SK-N-SH treated with all-trans-retinoic acid at 6 μM for 48 hours (cell line): ENCODE measurements at regions not wholly inside any gene's neighbourhood (a gene's known extent, or its start where the extent isn't known, plus 50 kb on each side); places are given as distances from the start of the nearest gene placed in this dataset.

Experiments
- ATAC-seq: fragments of 200-7000 bp; cut with Tn5 transposase; 3 replicates; pipeline ENCODE4 v1.9.1; 2020; ENCODE audit warnings: mild to moderate bottlenecking, moderate library complexity
- ARNTL ChIP-seq: fragments of 450-650 bp; formaldehyde crosslinking; IDR thresholded peaks from 2 replicates; pipeline ENCODE4 v1.5.0; 2020; ENCODE audit warnings: low read depth, mild to moderate bottlenecking, moderate library complexity, borderline replicate concordance
- BACH2 ChIP-seq: fragments of 250-450 bp; sonication (Bioruptor Pico); IDR thresholded peaks from 2 replicates; pipeline ENCODE4 v1.9.0; 2021; ENCODE audit warnings: mild to moderate bottlenecking, borderline replicate concordance
- CSDC2 ChIP-seq: fragments of 250-450 bp; sonication (Bioruptor Pico); IDR thresholded peaks from 2 replicates; pipeline ENCODE4 v1.5.0; 2020; ENCODE audit warnings: mild to moderate bottlenecking, moderate library complexity
- GLIS3 ChIP-seq: fragments of 250-450 bp; sonication (Bioruptor Pico); IDR thresholded peaks from 2 replicates; pipeline ENCODE4 v1.5.0; 2020; ENCODE audit warnings: mild to moderate bottlenecking, moderate library complexity
- ISL1 ChIP-seq: fragments of 250-450 bp; sonication (Bioruptor Pico); IDR thresholded peaks from 2 replicates; pipeline ENCODE4 v2.1.2; 2022; ENCODE audit warnings: mild to moderate bottlenecking, moderate library complexity
- OSR1 ChIP-seq: fragments of 250-450 bp; sonication (Bioruptor Pico); IDR thresholded peaks from 2 replicates; pipeline ENCODE4 v1.8.0; 2022; ENCODE audit warnings: moderate library complexity, mild to moderate bottlenecking, inconsistent platforms
- PATZ1 ChIP-seq: fragments of 250-450 bp; sonication (Bioruptor Pico); IDR thresholded peaks from 2 replicates; pipeline ENCODE4 v1.8.0; 2020; ENCODE audit warnings: mild to moderate bottlenecking, moderate library complexity, borderline replicate concordance
- RARB ChIP-seq: fragments of 250-450 bp; sonication (Bioruptor Pico); IDR thresholded peaks from 2 replicates; pipeline ENCODE4 v1.8.0; 2021; ENCODE audit warnings: mild to moderate bottlenecking, moderate library complexity
- SNAI2 ChIP-seq: fragments of 250-450 bp; sonication (Bioruptor Pico); IDR thresholded peaks from 2 replicates; pipeline ENCODE4 v1.5.0; 2020; ENCODE audit warnings: mild to moderate bottlenecking, moderate library complexity
- TCF4 ChIP-seq: fragments of 250-450 bp; sonication (Bioruptor Pico); IDR thresholded peaks from 2 replicates; pipeline ENCODE4 v1.8.0; 2021; ENCODE audit warnings: mild to moderate bottlenecking, moderate library complexity, borderline replicate concordance
- TOX ChIP-seq: fragments of 250-450 bp; sonication (Bioruptor Pico); IDR thresholded peaks from 2 replicates; pipeline ENCODE4 v1.8.0; 2021; ENCODE audit warnings: mild to moderate bottlenecking, moderate library complexity, borderline replicate concordance
- TSHZ2 ChIP-seq: fragments of 250-450 bp; sonication (Bioruptor Pico); IDR thresholded peaks from 2 replicates; pipeline ENCODE4 v1.5.0; 2020; ENCODE audit warnings: mild to moderate bottlenecking, moderate library complexity
- ZC3H10 ChIP-seq: fragments of 250-450 bp; sonication (Bioruptor Pico); IDR thresholded peaks from 2 replicates; pipeline ENCODE4 v1.5.1; 2021; ENCODE audit warnings: mild to moderate bottlenecking, moderate library complexity
- ZFP3 ChIP-seq: fragments of 250-450 bp; sonication (Bioruptor Pico); IDR thresholded peaks from 2 replicates; pipeline ENCODE4 v1.5.0; 2020; ENCODE audit warnings: mild to moderate bottlenecking, moderate library complexity
- ZFP30 ChIP-seq: fragments of 450-650 bp; formaldehyde crosslinking; IDR thresholded peaks from 2 replicates; pipeline ENCODE4 v1.5.0; 2022; ENCODE audit warnings: mild to moderate bottlenecking, moderate library complexity
- ZNF565 ChIP-seq: fragments of 450-650 bp; formaldehyde crosslinking; conservative IDR thresholded peaks from 2 replicates; pipeline ENCODE4 v1.5.0; 2020; ENCODE audit warnings: low read depth, mild to moderate bottlenecking, moderate library complexity
- ZNF70 ChIP-seq: fragments of 450-650 bp; formaldehyde crosslinking; IDR thresholded peaks from 2 replicates; pipeline ENCODE4 v1.5.0; 2020; ENCODE audit warnings: mild to moderate bottlenecking, moderate library complexity
- ZNF8 ChIP-seq: fragments of 450-650 bp; formaldehyde crosslinking; IDR thresholded peaks from 2 replicates; pipeline ENCODE4 v1.5.0; 2020; ENCODE audit warnings: mild to moderate bottlenecking, moderate library complexity
- TF ChIP-seq, protein P1 (sequence below): fragments of 250-450 bp; sonication (Bioruptor Pico); IDR thresholded peaks from 2 replicates; pipeline ENCODE4 v1.5.1; 2020; ENCODE audit warnings: low read depth, mild to moderate bottlenecking, moderate library complexity
- TF ChIP-seq, protein P2 (sequence below): fragments of 250-450 bp; sonication (Bioruptor Pico); IDR thresholded peaks from 2 replicates; pipeline ENCODE4 v1.8.0; 2021; ENCODE audit warnings: low read depth, mild to moderate bottlenecking, moderate library complexity, borderline replicate concordance
- TF ChIP-seq, protein P3 (sequence below): fragments of 250-450 bp; sonication (Bioruptor Pico); IDR thresholded peaks from 2 replicates; pipeline ENCODE4 v1.5.1; 2021; ENCODE audit warnings: mild to moderate bottlenecking, moderate library complexity

- no peak for ATAC-seq
- TF ChIP-seq ARNTL (no peak), CSDC2 (CRISPR knock-in tag) (no peak), ZFP3 (CRISPR knock-in tag) (no peak), ZC3H10 (CRISPR knock-in tag) (no peak), BACH2 (no peak), SNAI2 (CRISPR knock-in tag) (no peak), ZNF70 (CRISPR knock-in tag) (no peak), ISL1 (CRISPR knock-in tag) (no peak), PATZ1 (no peak), OSR1 (no peak), ZNF565 (CRISPR knock-in tag) (no peak), TCF4 (CRISPR knock-in tag) (no peak)
- TF ChIP-seq, protein P1, sequence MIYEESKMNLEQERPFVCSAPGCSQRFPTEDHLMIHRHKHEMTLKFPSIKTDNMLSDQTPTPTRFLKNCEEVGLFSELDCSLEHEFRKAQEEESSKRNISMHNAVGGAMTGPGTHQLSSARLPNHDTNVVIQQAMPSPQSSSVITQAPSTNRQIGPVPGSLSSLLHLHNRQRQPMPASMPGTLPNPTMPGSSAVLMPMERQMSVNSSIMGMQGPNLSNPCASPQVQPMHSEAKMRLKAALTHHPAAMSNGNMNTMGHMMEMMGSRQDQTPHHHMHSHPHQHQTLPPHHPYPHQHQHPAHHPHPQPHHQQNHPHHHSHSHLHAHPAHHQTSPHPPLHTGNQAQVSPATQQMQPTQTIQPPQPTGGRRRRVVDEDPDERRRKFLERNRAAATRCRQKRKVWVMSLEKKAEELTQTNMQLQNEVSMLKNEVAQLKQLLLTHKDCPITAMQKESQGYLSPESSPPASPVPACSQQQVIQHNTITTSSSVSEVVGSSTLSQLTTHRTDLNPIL (CRISPR knock-in tag): no peak
- TF ChIP-seq, protein P2, sequence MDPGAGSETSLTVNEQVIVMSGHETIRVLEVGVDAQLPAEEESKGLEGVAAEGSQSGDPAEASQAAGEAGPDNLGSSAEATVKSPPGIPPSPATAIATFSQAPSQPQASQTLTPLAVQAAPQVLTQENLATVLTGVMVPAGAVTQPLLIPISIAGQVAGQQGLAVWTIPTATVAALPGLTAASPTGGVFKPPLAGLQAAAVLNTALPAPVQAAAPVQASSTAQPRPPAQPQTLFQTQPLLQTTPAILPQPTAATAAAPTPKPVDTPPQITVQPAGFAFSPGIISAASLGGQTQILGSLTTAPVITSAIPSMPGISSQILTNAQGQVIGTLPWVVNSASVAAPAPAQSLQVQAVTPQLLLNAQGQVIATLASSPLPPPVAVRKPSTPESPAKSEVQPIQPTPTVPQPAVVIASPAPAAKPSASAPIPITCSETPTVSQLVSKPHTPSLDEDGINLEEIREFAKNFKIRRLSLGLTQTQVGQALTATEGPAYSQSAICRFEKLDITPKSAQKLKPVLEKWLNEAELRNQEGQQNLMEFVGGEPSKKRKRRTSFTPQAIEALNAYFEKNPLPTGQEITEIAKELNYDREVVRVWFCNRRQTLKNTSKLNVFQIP (CRISPR knock-in tag): no peak
Measured at GRCh38 chr16:22633799-22634198, 123.1 kb downstream of the NPIPB5 start.

DNA sequence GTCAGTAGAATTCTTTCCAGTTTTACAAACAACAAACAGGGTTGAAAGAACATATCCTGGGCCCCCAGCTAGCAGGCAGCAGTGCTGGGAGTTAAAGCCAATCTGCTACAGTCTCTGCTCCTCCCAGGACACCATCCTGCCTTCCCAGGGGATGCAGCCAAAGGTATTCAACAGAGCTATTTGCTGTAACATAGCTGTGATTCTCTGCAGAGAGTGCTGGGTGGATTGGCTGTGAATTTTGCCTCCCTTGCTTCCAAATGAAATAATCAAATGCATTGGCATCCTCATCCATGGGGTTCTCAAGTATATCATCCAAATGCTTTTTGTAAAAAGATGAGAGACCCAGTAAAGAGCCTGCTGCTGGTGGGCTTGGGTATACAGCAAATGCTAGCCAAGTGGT lies 124.3 kb downstream of the NPIPB5 start:
- TF ChIP-seq ISL1 (CRISPR knock-in tag): no peak
- TF ChIP-seq, protein P3, sequence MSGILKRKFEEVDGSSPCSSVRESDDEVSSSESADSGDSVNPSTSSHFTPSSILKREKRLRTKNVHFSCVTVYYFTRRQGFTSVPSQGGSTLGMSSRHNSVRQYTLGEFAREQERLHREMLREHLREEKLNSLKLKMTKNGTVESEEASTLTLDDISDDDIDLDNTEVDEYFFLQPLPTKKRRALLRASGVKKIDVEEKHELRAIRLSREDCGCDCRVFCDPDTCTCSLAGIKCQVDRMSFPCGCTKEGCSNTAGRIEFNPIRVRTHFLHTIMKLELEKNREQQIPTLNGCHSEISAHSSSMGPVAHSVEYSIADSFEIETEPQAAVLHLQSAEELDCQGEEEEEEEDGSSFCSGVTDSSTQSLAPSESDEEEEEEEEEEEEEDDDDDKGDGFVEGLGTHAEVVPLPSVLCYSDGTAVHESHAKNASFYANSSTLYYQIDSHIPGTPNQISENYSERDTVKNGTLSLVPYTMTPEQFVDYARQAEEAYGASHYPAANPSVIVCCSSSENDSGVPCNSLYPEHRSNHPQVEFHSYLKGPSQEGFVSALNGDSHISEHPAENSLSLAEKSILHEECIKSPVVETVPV (CRISPR knock-in tag): no peak
- no peak for TF ChIP-seq TOX
- TF ChIP-seq ZFP30 (CRISPR knock-in tag): no peak
- TF ChIP-seq ZNF8 (CRISPR knock-in tag): no peak
- TF ChIP-seq SNAI2 (CRISPR knock-in tag): no peak
- TF ChIP-seq, protein P2 (CRISPR knock-in tag): no peak
- TF ChIP-seq GLIS3 (CRISPR knock-in tag): no peak
- no peak for TF ChIP-seq RARB
- TF ChIP-seq PATZ1: no peak
- no peak for TF ChIP-seq TSHZ2 (CRISPR knock-in tag)
- ATAC-seq: no peak
